ENCODE measurements at regions not wholly inside any gene's neighbourhood (a gene's known extent, or its start where the extent isn't known, plus 50 kb on each side); places are given as distances from the start of the nearest gene placed in this dataset.

DNA sequence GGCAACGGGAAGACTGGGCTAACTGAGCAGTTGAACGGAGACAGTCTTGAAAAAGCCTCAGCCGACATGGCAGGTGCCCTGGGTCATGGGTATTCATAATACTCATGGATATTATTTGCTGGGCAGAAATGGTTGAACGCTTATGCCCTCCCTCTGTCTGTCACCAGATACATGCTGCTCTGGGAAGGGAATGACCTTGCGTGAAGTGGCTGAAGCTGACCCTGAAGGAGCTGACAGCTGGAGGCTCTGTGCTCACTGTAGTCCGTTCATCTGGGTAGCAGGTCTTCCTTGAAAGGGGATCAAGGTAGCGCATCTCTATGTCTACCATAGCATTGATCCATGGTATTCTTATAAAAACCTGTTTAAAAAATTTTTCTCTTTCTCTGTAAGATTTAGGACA is 390.7 kb downstream of the PDCD6IP start:
- WGBS, 5 donors, result 82 to 94% (median 94%) methylated on average over 7 of the region's 7 CpGs
- Histone ChIP-seq H3K27ac (no peak overlapping the region), H3K4me1 (no peaks in the 10 kb centered on the region), H3K4me3 (no peak overlapping the region), H3K36me3 (no peaks in the 10 kb centered on the region), H3K27me3 (replicated peaks in 1 of 7) (no peaks in the 10 kb centered on the region), H3K9me3 (no peaks in the 10 kb centered on the region)
- TF ChIP-seq POLR2A (IDR thresholded peaks at IDR 0.05) (no peak), POLR2AphosphoS5 (IDR thresholded peaks at IDR 0.05) (no peak)
- TF ChIP-seq, protein P1, sequence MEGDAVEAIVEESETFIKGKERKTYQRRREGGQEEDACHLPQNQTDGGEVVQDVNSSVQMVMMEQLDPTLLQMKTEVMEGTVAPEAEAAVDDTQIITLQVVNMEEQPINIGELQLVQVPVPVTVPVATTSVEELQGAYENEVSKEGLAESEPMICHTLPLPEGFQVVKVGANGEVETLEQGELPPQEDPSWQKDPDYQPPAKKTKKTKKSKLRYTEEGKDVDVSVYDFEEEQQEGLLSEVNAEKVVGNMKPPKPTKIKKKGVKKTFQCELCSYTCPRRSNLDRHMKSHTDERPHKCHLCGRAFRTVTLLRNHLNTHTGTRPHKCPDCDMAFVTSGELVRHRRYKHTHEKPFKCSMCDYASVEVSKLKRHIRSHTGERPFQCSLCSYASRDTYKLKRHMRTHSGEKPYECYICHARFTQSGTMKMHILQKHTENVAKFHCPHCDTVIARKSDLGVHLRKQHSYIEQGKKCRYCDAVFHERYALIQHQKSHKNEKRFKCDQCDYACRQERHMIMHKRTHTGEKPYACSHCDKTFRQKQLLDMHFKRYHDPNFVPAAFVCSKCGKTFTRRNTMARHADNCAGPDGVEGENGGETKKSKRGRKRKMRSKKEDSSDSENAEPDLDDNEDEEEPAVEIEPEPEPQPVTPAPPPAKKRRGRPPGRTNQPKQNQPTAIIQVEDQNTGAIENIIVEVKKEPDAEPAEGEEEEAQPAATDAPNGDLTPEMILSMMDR (IDR thresholded peaks at IDR 0.05 in 8 of 11, conservative IDR thresholded peaks at IDR 0.05 in 3 of 11), result no peak
- no peak for DNase-seq
- intact Hi-C loops (cut with DNase I; ENCODE audit: low total_unique reads), result no loop called here

DNA sequence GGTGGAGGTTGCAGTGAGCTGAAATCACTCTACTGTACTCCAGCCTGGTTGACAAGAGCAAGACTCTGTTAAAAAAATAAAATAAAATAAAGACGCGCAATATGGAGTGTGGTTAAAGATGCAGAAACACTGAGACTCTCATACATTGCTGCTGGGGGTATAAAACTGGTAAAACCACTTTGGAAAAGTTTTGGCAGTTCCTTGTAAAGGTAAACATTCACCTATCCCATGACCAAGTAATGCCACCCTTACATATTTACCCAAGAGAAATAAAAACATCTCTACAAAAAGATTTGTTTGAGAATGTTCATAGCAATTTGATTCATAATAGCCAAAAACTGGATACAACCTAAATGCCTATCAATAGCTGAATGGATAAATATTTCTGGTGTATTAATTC is 398.5 kb downstream of the PDCD6IP start:
- intact Hi-C loops (cut with DNase I; ENCODE audit: low total_unique reads), result no loop called here
- H3K4me1 ChIP-seq, result peaks cover 0 to 22% (median 0%) of the 10 kb centered on the region in 6 donors
- no peak overlapping the region for H3K27ac ChIP-seq
- no peak for DNase-seq
- TF ChIP-seq POLR2AphosphoS5 (IDR thresholded peaks at IDR 0.05) (no peak), POLR2A (IDR thresholded peaks at IDR 0.05) (no peak)
- TF ChIP-seq, protein P1 (IDR thresholded peaks at IDR 0.05 in 8 of 11, conservative IDR thresholded peaks at IDR 0.05 in 3 of 11), result no peak
- no peak overlapping the region for H3K4me3 ChIP-seq
- no peaks in the 10 kb centered on the region for H3K36me3 ChIP-seq
- WGBS, 5 donors, result 93 to 99% (median 96%) methylated on average over 2 of the region's 2 CpGs
- no peaks in the 10 kb centered on the region for H3K27me3 ChIP-seq (replicated peaks in 1 of 7)
- no peaks in the 10 kb centered on the region for H3K9me3 ChIP-seq

DNA sequence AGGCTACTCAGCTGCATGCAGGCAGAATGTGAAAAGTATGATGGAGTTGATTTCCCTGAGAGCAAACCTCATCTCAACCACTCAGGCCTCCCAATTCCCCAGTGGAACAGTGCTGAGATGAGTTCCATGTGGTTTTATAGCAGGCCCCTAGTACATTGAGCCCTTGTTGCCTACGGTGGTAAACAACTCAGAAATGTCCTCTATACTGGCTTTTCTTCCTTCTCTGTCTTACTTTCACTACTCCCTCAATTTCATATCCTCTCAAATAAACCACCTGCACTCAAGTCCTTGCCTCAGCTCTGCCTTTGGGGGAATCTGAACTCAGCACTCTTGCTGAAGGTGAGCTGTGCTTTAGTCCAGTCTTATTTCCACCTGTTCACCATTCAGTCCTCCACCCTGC is 399.9 kb downstream of the PDCD6IP start:
- H3K4me3 ChIP-seq, result no peak overlapping the region
- WGBS, 5 donors, result 48 to 68% (median 65%) methylated on average over 1 of the region's 1 CpG
- H3K27ac ChIP-seq, result peak overlapping the region in 3 of 8 donors; percentile 47 to 86 (median 73)
- no peak for DNase-seq
- intact Hi-C loops (cut with DNase I; ENCODE audit: low total_unique reads), result no loop called here
- H3K36me3 ChIP-seq, result no peaks in the 10 kb centered on the region
- no peaks in the 10 kb centered on the region for H3K9me3 ChIP-seq
- no peaks in the 10 kb centered on the region for H3K27me3 ChIP-seq (replicated peaks in 1 of 7)
- TF ChIP-seq POLR2A (IDR thresholded peaks at IDR 0.05), result no peak
- TF ChIP-seq, protein P1 (IDR thresholded peaks at IDR 0.05 in 8 of 11, conservative IDR thresholded peaks at IDR 0.05 in 3 of 11), result no peak
- TF ChIP-seq POLR2AphosphoS5 (IDR thresholded peaks at IDR 0.05), result no peak
- peaks cover 0 to 22% (median 0%) of the 10 kb centered on the region in 6 donors for H3K4me1 ChIP-seq

DNA sequence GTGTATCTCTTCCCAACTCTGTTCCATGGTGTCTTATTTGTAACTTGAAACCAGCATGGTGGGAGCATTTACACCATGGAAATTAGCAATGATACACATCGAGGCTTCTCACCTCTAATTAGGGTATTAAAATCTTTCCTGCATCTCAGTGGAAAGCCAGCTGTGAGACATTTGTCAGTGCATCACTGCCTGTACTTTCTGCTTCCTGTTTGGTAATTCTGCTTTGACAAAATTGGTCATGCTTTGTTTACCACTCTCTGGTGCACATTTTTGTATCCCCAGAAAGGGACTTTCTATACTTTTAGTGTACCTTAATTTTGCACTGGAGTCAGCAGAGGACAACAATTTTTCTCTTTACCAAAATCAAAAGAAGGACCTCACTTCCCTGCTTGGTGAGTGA is 402.1 kb downstream of the PDCD6IP start:
- Histone ChIP-seq H3K4me3 (peak overlapping the region in 1 of 8 donors; percentile 47), H3K27ac (peak overlapping the region in 7 of 8 donors; percentile 15 to 86 (median 45)), H3K36me3 (no peaks in the 10 kb centered on the region), H3K9me3 (no peaks in the 10 kb centered on the region), H3K4me1 (peaks cover 0 to 22% (median 0%) of the 10 kb centered on the region in 6 donors), H3K27me3 (replicated peaks in 1 of 7) (no peaks in the 10 kb centered on the region)
- WGBS, 5 donors, result 28 to 50% (median 40%) methylated on average over 1 of the region's 1 CpG
- no peak for DNase-seq
- TF ChIP-seq POLR2A (IDR thresholded peaks at IDR 0.05) (no peak), POLR2AphosphoS5 (IDR thresholded peaks at IDR 0.05) (no peak)
- TF ChIP-seq, protein P1 (IDR thresholded peaks at IDR 0.05 in 8 of 11, conservative IDR thresholded peaks at IDR 0.05 in 3 of 11), result no peak
- intact Hi-C loops (cut with DNase I; ENCODE audit: low total_unique reads), result no loop called here

Measured in spleen (tissue), 11 donors.